Medulla oblongata (tissue), 1 donor: ENCODE measurements at regions not wholly inside any gene's neighbourhood (a gene's known extent, or its start where the extent isn't known, plus 50 kb on each side); places are given as distances from the start of the nearest gene placed in this dataset.

Experiments used
- DNase-seq: peaks from one replicate; pipeline ENCODE4 v3.0.0-alpha.2; 2015; ENCODE audit errors: extremely low spot score

- no peak for DNase-seq
Measured at GRCh38 chr16:86800894-86801293, 222.5 kb downstream of the FOXL1 start.

- DNase-seq = no peak
Measured at GRCh38 chr16:86802013-86802412, 223.7 kb downstream of the FOXL1 start.

GRCh38 chr16:86805188-86805587 lies 226.8 kb downstream of the FOXL1 start:
- no peak for DNase-seq

- DNase-seq = no peak
Measured at GRCh38 chr16:86806181-86806837, 228.0 kb downstream of the FOXL1 start.

GRCh38 chr16:86806838-86807351 lies 228.5 kb downstream of the FOXL1 start:
- DNase-seq = no peak

- no peak for DNase-seq
Measured at GRCh38 chr16:86808863-86809444, 230.6 kb downstream of the FOXL1 start.

- no peak for DNase-seq
Measured at GRCh38 chr16:86809458-86809955, 231.2 kb downstream of the FOXL1 start.

- no peak for DNase-seq
Measured at GRCh38 chr16:86810062-86810461, 231.7 kb downstream of the FOXL1 start.

- DNase-seq = no peak
Measured at GRCh38 chr16:86812363-86812970, 234.1 kb downstream of the FOXL1 start.

- no peak for DNase-seq
Measured at GRCh38 chr16:86814256-86814655, 235.9 kb downstream of the FOXL1 start.

GRCh38 chr16:86816930-86817625 lies 238.7 kb downstream of the FOXL1 start:
- DNase-seq = no peak

GRCh38 chr16:86818671-86819532 lies 240.6 kb downstream of the FOXL1 start:
- DNase-seq = no peak

- no peak for DNase-seq
Measured at GRCh38 chr16:86819533-86819892, 241.2 kb downstream of the FOXL1 start.

- DNase-seq = no peak
Measured at GRCh38 chr16:86821895-86822294, 243.5 kb downstream of the FOXL1 start.

GRCh38 chr16:86823125-86823524 lies 244.8 kb downstream of the FOXL1 start:
- DNase-seq = no peak

GRCh38 chr16:86823888-86824671 lies 245.7 kb downstream of the FOXL1 start:
- DNase-seq = no peak

GRCh38 chr16:86824751-86825296 lies 246.5 kb downstream of the FOXL1 start:
- DNase-seq = no peak

- no peak for DNase-seq
Measured at GRCh38 chr16:86825631-86826030, 247.3 kb downstream of the FOXL1 start.

GRCh38 chr16:86826941-86827340 lies 248.6 kb downstream of the FOXL1 start:
- no peak for DNase-seq

GRCh38 chr16:86827521-86827920 lies 249.2 kb downstream of the FOXL1 start:
- no peak for DNase-seq
